Duodenal mucosa (tissue), 2 donors: ENCODE measurements at regions not wholly inside any gene's neighbourhood (a gene's known extent, or its start where the extent isn't known, plus 50 kb on each side); places are given as distances from the start of the nearest gene placed in this dataset.

Source experiments
- H3K27ac ChIP-seq: one replicate; pipeline ENCODE4 v1.7.0; 2013; ENCODE audit warnings: low read depth, low read length
- H3K27me3 ChIP-seq, 2 donors: one replicate each; pipeline ENCODE4 v1.7.0; 2013; ENCODE audit warnings: low read length in 2 of 2, control low read depth in 1 of 2; ENCODE audit not compliant: insufficient read depth in 2 of 2, control insufficient read depth in 1 of 2
- H3K36me3 ChIP-seq, 2 donors: one replicate each; pipeline ENCODE4 v1.7.0; 2013; ENCODE audit warnings: low read length in 2 of 2, control low read depth in 1 of 2; ENCODE audit not compliant: insufficient read depth in 2 of 2, control insufficient read depth in 1 of 2
- H3K4me1 ChIP-seq, 2 donors: one replicate each; pipeline ENCODE4 v1.7.0; 2013; ENCODE audit warnings: low read length in 2 of 2, control low read depth in 1 of 2; ENCODE audit not compliant: insufficient read depth in 2 of 2, control insufficient read depth in 1 of 2
- H3K4me3 ChIP-seq, 2 donors: one replicate each; pipeline ENCODE4 v1.7.0; 2013; ENCODE audit warnings: low read length in 2 of 2, low read depth in 1 of 2
- H3K9ac ChIP-seq, 2 donors: one replicate each; pipeline ENCODE4 v1.7.0; 2013; ENCODE audit warnings: low read length in 2 of 2, low read depth in 1 of 2
- H3K9me3 ChIP-seq, 2 donors: one replicate each; pipeline ENCODE4 v1.7.0; 2013; ENCODE audit warnings: low read length in 2 of 2, control low read depth in 1 of 2; ENCODE audit not compliant: control insufficient read depth in 1 of 2

DNA sequence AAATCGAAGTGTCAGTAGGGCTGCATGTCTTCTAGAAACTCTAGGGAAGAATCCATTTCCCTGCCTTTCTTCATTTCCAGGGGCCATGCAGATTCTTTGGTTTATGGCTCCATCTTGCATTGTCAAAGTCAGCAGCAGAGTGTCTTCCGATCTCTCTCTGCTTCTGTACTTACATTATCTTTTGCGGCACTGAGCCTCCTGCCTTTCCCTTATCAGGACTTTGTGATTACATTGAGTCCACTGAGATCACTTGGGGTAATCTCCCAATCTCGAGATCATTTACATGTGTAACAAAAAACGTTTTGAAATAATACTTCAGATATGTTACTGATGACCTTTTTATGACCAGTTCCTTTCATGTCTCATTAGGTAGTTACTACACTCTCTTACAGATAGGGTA lies 695.9 kb downstream of the NSUN3 start:
- no peaks in the 10 kb centered on the region for H3K36me3 ChIP-seq
- H3K4me1 ChIP-seq: no peaks in the 10 kb centered on the region
- no peaks in the 10 kb centered on the region for H3K27me3 ChIP-seq
- no peak overlapping the region for H3K27ac ChIP-seq
- no peak overlapping the region for H3K4me3 ChIP-seq
- H3K9ac ChIP-seq: no peak overlapping the region
- peaks cover 0 to 3% of the 10 kb centered on the region in 2 donors for H3K9me3 ChIP-seq

DNA sequence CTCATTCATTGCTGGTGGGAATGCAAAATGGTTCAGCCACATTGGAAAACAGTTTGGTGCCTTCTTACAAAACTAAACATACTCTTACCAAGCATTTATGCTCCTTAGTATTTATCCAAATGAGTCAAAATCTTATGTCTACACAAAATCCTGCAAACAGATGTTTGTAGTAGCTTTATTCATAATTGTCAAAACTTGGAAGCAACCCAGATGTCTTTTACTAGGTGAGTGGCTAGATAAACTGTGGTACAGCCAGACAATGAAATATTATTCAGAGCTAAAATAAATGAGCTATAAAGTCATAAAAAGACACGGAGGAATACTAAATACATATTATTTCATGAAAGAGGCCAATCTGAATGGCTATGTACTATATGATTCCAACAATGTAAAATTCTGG lies 709.5 kb downstream of the NSUN3 start:
- H3K4me1 ChIP-seq: no peaks in the 10 kb centered on the region
- no peaks in the 10 kb centered on the region for H3K27me3 ChIP-seq
- H3K9ac ChIP-seq: no peak overlapping the region
- H3K9me3 ChIP-seq: peaks cover 3% of the 10 kb centered on the region in 2 donors
- no peak overlapping the region for H3K4me3 ChIP-seq
- H3K27ac ChIP-seq: no peak overlapping the region
- H3K36me3 ChIP-seq: no peaks in the 10 kb centered on the region

DNA sequence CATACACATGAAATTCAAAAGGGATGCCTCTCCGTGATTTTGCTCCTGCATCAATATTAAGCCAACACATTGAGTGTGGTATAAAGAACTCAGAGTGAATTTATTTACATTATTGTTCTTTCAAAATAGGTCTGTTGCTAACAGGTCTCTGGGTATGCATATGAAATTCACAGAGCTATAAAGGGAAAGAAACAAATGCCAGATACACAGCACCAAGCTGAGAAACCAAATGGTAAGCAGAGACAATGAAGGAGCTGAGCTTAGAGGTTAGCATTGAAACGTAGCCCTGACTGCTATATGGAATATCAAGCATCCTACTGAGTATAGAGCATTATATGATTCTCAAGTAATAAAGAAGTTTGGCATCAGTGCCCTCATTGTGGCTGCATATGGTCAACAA lies 712.9 kb downstream of the NSUN3 start:
- Histone ChIP-seq H3K27ac (no peak overlapping the region), H3K27me3 (no peaks in the 10 kb centered on the region), H3K4me1 (no peaks in the 10 kb centered on the region), H3K4me3 (no peak overlapping the region), H3K36me3 (no peaks in the 10 kb centered on the region), H3K9me3 (no peaks in the 10 kb centered on the region), H3K9ac (no peak overlapping the region)

DNA sequence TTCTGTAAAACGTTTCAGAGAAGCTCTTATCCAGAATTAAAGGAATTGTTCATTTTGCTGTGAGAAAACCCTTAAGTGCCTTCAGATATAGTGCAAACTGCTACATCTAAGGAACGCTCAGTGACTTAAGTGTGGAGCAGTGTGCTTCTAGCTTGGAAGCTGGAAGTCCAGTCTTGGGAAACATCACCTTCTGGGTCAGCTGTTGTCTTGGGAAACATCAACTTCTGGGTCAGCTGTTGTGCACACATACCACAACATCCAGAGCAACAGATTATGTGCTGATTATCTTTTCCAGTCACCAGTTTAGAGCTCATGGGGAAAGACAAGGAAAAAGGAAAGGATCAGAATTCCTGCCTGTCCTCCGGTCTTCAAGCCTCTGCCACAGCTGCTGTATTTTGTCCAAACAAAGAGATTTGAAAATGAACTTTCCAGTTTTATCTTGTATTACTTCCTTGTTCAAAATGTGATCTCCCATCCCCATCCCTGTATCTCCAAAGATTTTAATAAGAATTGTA lies 713.6 kb downstream of the NSUN3 start:
- Histone ChIP-seq H3K27ac (no peak overlapping the region), H3K9me3 (no peaks in the 10 kb centered on the region), H3K9ac (no peak overlapping the region), H3K36me3 (no peaks in the 10 kb centered on the region), H3K4me1 (no peaks in the 10 kb centered on the region), H3K4me3 (no peak overlapping the region), H3K27me3 (no peaks in the 10 kb centered on the region)

DNA sequence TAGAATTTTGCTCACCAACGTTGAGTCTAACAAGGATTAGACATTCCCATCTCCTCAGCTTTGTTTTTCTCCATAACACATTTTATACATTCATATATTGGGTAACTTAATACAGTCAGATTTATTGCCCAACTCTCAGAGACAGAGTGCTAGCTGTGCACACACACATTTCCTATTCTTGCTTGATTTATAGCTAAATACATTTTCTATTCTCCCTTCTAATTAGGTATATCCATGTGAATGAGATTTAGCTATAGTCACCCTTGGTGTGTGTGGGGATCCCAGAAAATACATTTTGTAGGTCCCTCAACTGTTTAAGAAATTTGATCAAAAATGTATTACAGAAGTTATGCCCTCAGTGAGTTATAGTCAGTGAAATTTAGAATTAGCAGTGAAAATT lies 715.4 kb downstream of the NSUN3 start:
- Histone ChIP-seq H3K4me1 (no peaks in the 10 kb centered on the region), H3K36me3 (no peaks in the 10 kb centered on the region), H3K27ac (no peak overlapping the region), H3K4me3 (no peak overlapping the region), H3K27me3 (no peaks in the 10 kb centered on the region), H3K9ac (no peak overlapping the region), H3K9me3 (no peaks in the 10 kb centered on the region)

DNA sequence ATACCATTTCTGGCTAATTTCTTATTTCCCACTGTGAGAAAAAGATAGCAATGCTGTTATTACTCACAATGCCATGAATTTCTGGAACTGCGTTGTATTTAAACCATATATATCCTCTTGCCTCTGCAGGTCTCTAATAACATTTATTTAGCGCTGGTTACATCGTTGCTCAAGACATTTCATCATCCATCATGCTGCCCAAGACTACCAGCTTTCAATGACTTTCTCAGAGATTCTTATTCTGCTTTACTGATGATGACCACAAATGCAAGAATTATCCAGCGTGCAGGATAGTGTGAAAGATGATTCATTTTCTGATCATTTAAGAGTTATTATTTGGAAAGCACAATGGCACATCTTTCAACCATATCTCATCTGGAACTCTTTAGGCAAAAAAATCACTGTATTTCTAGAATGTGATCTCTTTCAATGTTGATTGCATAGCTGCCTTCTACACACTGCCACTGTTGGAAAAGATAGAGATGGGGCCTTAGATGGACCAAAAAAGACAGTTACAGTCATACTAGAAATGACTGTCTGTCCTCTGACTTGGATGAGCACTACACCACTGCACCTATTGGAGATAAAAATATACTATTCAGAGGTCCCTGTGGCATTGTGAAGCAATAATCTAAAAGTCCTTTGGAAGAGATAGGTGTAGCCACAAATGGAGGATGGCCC lies 716.1 kb downstream of the NSUN3 start:
- H3K4me3 ChIP-seq: no peak overlapping the region

GRCh38 chr3:94779699-94780098 lies 716.8 kb downstream of the NSUN3 start:
- Histone ChIP-seq H3K4me1 (no peaks in the 10 kb centered on the region), H3K27me3 (no peaks in the 10 kb centered on the region), H3K4me3 (no peak overlapping the region), H3K9ac (no peak overlapping the region), H3K9me3 (peaks cover 0 to 4% of the 10 kb centered on the region in 2 donors), H3K27ac (no peak overlapping the region), H3K36me3 (no peaks in the 10 kb centered on the region)

More for the DNA sequence above, 716.1 kb downstream of the NSUN3 start:
- Histone ChIP-seq H3K27ac (no peak overlapping the region), H3K4me1 (no peaks in the 10 kb centered on the region), H3K9ac (no peak overlapping the region), H3K9me3 (peaks cover 0 to 4% of the 10 kb centered on the region in 2 donors), H3K36me3 (no peaks in the 10 kb centered on the region), H3K27me3 (no peaks in the 10 kb centered on the region)

GRCh38 chr3:94784274-94784673 lies 721.4 kb downstream of the NSUN3 start:
- H3K4me1 ChIP-seq: no peaks in the 10 kb centered on the region
- peaks cover 0 to 4% of the 10 kb centered on the region in 2 donors for H3K9me3 ChIP-seq
- no peak overlapping the region for H3K9ac ChIP-seq
- no peaks in the 10 kb centered on the region for H3K27me3 ChIP-seq
- H3K4me3 ChIP-seq: no peak overlapping the region
- no peaks in the 10 kb centered on the region for H3K36me3 ChIP-seq
- H3K27ac ChIP-seq: no peak overlapping the region

GRCh38 chr3:94787066-94787465 lies 724.2 kb downstream of the NSUN3 start:
- no peak overlapping the region for H3K27ac ChIP-seq
- no peaks in the 10 kb centered on the region for H3K27me3 ChIP-seq
- H3K4me3 ChIP-seq: no peak overlapping the region
- no peaks in the 10 kb centered on the region for H3K36me3 ChIP-seq
- H3K4me1 ChIP-seq: no peaks in the 10 kb centered on the region
- no peak overlapping the region for H3K9ac ChIP-seq
- H3K9me3 ChIP-seq: peaks cover 0 to 4% of the 10 kb centered on the region in 2 donors

DNA sequence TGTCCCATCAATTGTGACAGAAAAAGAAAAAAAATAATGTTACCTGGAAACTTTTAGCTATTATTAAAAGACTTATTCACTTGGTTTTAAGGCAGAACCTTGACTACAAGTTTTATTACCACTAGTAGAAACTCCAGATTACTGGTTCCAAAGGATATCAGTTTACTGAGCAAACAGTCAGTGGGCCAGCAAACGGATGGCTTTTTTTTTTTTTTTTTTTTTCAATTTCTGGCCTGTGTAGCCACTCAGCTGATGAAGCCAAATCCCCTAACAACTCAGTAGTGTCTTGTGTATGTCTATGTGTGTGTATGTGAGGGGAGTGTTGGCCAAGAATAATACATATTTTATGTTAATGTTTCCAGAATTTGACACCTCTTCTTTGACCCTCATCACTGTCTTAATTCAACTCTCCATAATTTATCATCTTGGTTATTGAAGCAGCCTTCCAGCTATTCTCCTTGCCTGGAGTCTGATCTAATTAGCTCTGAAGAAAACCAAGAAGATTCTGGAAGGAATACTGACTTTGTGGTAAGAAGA lies 724.9 kb downstream of the NSUN3 start:
- no peak overlapping the region for H3K4me3 ChIP-seq

More for the DNA sequence above, 724.9 kb downstream of the NSUN3 start:
- Histone ChIP-seq H3K9me3 (peaks cover 0 to 4% of the 10 kb centered on the region in 2 donors), H3K9ac (no peak overlapping the region), H3K36me3 (no peaks in the 10 kb centered on the region), H3K27ac (no peak overlapping the region), H3K27me3 (no peaks in the 10 kb centered on the region), H3K4me1 (no peaks in the 10 kb centered on the region)
